Fibroblast of lung (primary cell): ENCODE measurements at regions not wholly inside any gene's neighbourhood (a gene's known extent, or its start where the extent isn't known, plus 50 kb on each side); places are given as distances from the start of the nearest gene placed in this dataset.

Source experiments
- DNase-seq, 2 donors: peaks; one replicate each; pipeline versions ENCODE4 v3.0.0 to v3.0.0-alpha.2; 2010; ENCODE audit warnings: low read depth in 2 of 2
- H2AFZ ChIP-seq: 2 replicates; pipeline ENCODE4 v1.5.1; 2012; ENCODE audit warnings: low read length, control low read depth, inconsistent platforms
- H3K27ac ChIP-seq: 2 replicates; pipeline ENCODE4 v1.5.1; 2011; ENCODE audit warnings: low read length, control low read depth; ENCODE audit not compliant: insufficient read depth
- H3K27me3 ChIP-seq: 2 replicates; pipeline ENCODE4 v1.5.1; 2011; ENCODE audit warnings: mild to moderate bottlenecking, low read length; ENCODE audit not compliant: control insufficient read depth, insufficient read depth
- H3K36me3 ChIP-seq: 2 replicates; pipeline ENCODE4 v1.5.1; 2011; ENCODE audit warnings: low read length; ENCODE audit not compliant: control insufficient read depth, insufficient read depth
- H3K4me1 ChIP-seq: 2 replicates; pipeline ENCODE4 v1.5.1; 2011; ENCODE audit warnings: low read length; ENCODE audit not compliant: control insufficient read depth, insufficient read depth; ENCODE audit errors: extremely low read depth
- H3K4me2 ChIP-seq: 2 replicates; pipeline ENCODE4 v1.5.1; 2011; ENCODE audit warnings: low read length, control low read depth; ENCODE audit not compliant: insufficient read depth; ENCODE audit errors: extremely low read depth
- H3K4me3 ChIP-seq, 4 experiments: fragments of 200-600 bp in 1 of 4; sonication (generic) in 1 of 4; replicated peaks in 1 of 4; 2 replicates each; pipeline ENCODE4 v1.5.1; 2011 to 2016; ENCODE audit warnings: low read length in 4 of 4, low read depth in 3 of 4, mild to moderate bottlenecking in 3 of 4, control low read depth in 2 of 4, inconsistent platforms in 1 of 4, mixed read lengths in 1 of 4; ENCODE audit not compliant: insufficient read depth in 1 of 4; ENCODE audit errors: control extremely low read depth in 1 of 4
- H3K79me2 ChIP-seq: 2 replicates; pipeline ENCODE4 v1.5.1; 2012; ENCODE audit warnings: mild to moderate bottlenecking, low read length, inconsistent platforms; ENCODE audit not compliant: control insufficient read depth, insufficient read depth
- H3K9ac ChIP-seq: 2 replicates; pipeline ENCODE4 v1.5.1; 2011; ENCODE audit warnings: mild to moderate bottlenecking, low read length, control low read depth; ENCODE audit not compliant: insufficient read depth
- H3K9me3 ChIP-seq: 2 replicates; pipeline ENCODE4 v1.5.1; 2012; ENCODE audit warnings: low read depth, low read length; ENCODE audit not compliant: control insufficient read depth, insufficient read depth
- H4K20me1 ChIP-seq: 2 replicates; pipeline ENCODE4 v1.5.1; 2011; ENCODE audit warnings: low read length; ENCODE audit not compliant: control insufficient read depth, insufficient read depth; ENCODE audit errors: extremely low read depth
- CTCF ChIP-seq, 2 donors: IDR thresholded peaks in 1 of 2; conservative IDR thresholded peaks in 1 of 2; 1 replicate in 1 of 2; 2 replicates in 1 of 2; pipeline ENCODE4 v1.5.1; 2011 to 2012; ENCODE audit warnings: low read length in 2 of 2, control low read depth in 1 of 2, inconsistent platforms in 1 of 2, low read depth in 1 of 2, mild to moderate bottlenecking in 1 of 2
- EZH2 ChIP-seq: IDR thresholded peaks from 2 replicates; pipeline ENCODE4 v1.5.1; 2012; ENCODE audit warnings: low read length, control low read depth, mild to moderate bottlenecking; ENCODE audit errors: missing control alignments

GRCh38 chr7:73918926-73919693 is 58.2 kb downstream of the TMEM270 start:
- Histone ChIP-seq H3K4me2 (no peak overlapping the region), H2AFZ (no peak overlapping the region), H3K27ac (no peak overlapping the region), H3K4me1 (no peaks in the 10 kb centered on the region), H3K9me3 (no peaks in the 10 kb centered on the region), H3K36me3 (no peaks in the 10 kb centered on the region), H3K9ac (no peak overlapping the region), H3K4me3 (no peak overlapping the region), H4K20me1 (no peaks in the 10 kb centered on the region), H3K27me3 (peaks cover 6% of the 10 kb centered on the region), H3K79me2 (no peaks in the 10 kb centered on the region)
- DNase-seq: no peak
- TF ChIP-seq EZH2 (no peak), CTCF (conservative IDR thresholded peaks at IDR 0.05 in 1 of 2, IDR thresholded peaks at IDR 0.05 in 1 of 2; ENCODE audit: low read depth in 1 of 2, low read length in 2 of 2) (no peak)

- Histone ChIP-seq H3K4me2 (no peak overlapping the region), H4K20me1 (no peaks in the 10 kb centered on the region), H3K9me3 (no peaks in the 10 kb centered on the region)
These were observed 58.9 kb downstream of the TMEM270 start for GRCh38 chr7:73919694-73920375.

More at GRCh38 chr7:73919694-73920375, 58.9 kb downstream of the TMEM270 start:
- H3K4me3 ChIP-seq: no peak overlapping the region
- no peaks in the 10 kb centered on the region for H3K4me1 ChIP-seq
- H3K79me2 ChIP-seq: no peaks in the 10 kb centered on the region
- peaks cover 6% of the 10 kb centered on the region for H3K27me3 ChIP-seq
- no peak for DNase-seq
- no peak overlapping the region for H3K9ac ChIP-seq
- H3K36me3 ChIP-seq: no peaks in the 10 kb centered on the region
- TF ChIP-seq EZH2 (no peak), CTCF (conservative IDR thresholded peaks at IDR 0.05 in 1 of 2, IDR thresholded peaks at IDR 0.05 in 1 of 2; ENCODE audit: low read depth in 1 of 2, low read length in 2 of 2) (no peak)
- H3K27ac ChIP-seq: no peak overlapping the region
- H2AFZ ChIP-seq: no peak overlapping the region
